ENCODE measurements at regions not wholly inside any gene's neighbourhood (a gene's known extent, or its start where the extent isn't known, plus 50 kb on each side); places are given as distances from the start of the nearest gene placed in this dataset.

DNA sequence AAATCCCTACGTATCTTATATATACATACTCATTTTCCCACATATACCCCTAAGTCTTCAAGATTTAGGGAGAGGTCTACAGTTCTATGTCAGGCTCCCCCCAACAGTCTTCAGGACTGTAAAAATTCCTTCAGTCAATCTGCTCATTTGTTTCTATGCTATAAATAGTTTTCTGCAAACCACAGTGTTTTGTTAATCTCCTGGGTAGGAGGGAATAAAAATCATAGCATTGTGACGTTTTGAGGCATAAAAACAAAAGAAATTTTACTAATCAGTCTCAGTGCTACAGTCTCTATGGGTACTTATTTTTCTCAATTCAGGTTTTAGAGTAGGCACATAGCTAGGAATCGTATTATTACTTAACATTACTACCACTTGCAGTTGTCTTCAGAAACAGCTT, 552.8 kb upstream of the LRRC4C start:
- TF ChIP-seq POLR2A (IDR thresholded peaks at IDR 0.05) (no peak), POLR2AphosphoS5 (IDR thresholded peaks at IDR 0.05) (no peak)
- TF ChIP-seq, protein P1, sequence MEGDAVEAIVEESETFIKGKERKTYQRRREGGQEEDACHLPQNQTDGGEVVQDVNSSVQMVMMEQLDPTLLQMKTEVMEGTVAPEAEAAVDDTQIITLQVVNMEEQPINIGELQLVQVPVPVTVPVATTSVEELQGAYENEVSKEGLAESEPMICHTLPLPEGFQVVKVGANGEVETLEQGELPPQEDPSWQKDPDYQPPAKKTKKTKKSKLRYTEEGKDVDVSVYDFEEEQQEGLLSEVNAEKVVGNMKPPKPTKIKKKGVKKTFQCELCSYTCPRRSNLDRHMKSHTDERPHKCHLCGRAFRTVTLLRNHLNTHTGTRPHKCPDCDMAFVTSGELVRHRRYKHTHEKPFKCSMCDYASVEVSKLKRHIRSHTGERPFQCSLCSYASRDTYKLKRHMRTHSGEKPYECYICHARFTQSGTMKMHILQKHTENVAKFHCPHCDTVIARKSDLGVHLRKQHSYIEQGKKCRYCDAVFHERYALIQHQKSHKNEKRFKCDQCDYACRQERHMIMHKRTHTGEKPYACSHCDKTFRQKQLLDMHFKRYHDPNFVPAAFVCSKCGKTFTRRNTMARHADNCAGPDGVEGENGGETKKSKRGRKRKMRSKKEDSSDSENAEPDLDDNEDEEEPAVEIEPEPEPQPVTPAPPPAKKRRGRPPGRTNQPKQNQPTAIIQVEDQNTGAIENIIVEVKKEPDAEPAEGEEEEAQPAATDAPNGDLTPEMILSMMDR (IDR thresholded peaks at IDR 0.05) = no peak
